ENCODE measurements at regions not wholly inside any gene's neighbourhood (a gene's known extent, or its start where the extent isn't known, plus 50 kb on each side); places are given as distances from the start of the nearest gene placed in this dataset.
"Not testable (repeated sequence)": the region's sequence is repeated elsewhere in the genome, so short reads cannot be mapped to it uniquely, and the experiment has no call there.

- H3K4me3 ChIP-seq (ENCODE audit: control extremely low read depth in 1 of 5, extremely low read depth in 1 of 5, insufficient read depth in 1 of 5, low read depth in 2 of 5, low read length in 4 of 5); H3K4me3 Mint-ChIP-seq; H3K9me3 Mint-ChIP-seq (ENCODE audit: insufficient read depth); H3K9me3 ChIP-seq (ENCODE audit: control extremely low read depth in 1 of 3, control insufficient read depth in 2 of 3, insufficient read depth in 1 of 3, low read length in 2 of 3); H3K27me3 ChIP-seq (replicated peaks in 1 of 4; ENCODE audit: control extremely low read depth in 1 of 4, control insufficient read depth in 3 of 4, insufficient read depth in 4 of 4, low read length in 3 of 4); H3K27me3 Mint-ChIP-seq; H3K27ac Mint-ChIP-seq; H3K4me1 Mint-ChIP-seq; H3K9ac ChIP-seq (ENCODE audit: low read length); ATAC-seq (ENCODE audit: low read depth); POLR2A ChIA-PET; CTCF ChIA-PET; H3K36me3 ChIP-seq (replicated peaks in 1 of 2; ENCODE audit: control extremely low read depth in 1 of 2, control insufficient read depth in 1 of 2, extremely low read depth in 1 of 2, insufficient read depth in 2 of 2, low read length in 1 of 2); intact Hi-C loops (cut with micrococcal nuclease); H3K27ac ChIP-seq (ENCODE audit: low read length in 2 of 2); H3K4me1 ChIP-seq (ENCODE audit: control insufficient read depth in 2 of 2, insufficient read depth in 2 of 2, low read length in 2 of 2); H3K79me2 ChIP-seq (ENCODE audit: control insufficient read depth, insufficient read depth, low read length); H4K20me1 ChIP-seq (ENCODE audit: control insufficient read depth, insufficient read depth, low read length, poor library complexity, severe bottlenecking); H3K4me2 ChIP-seq (replicated peaks; ENCODE audit: low read depth, low read length, poor library complexity, severe bottlenecking); DNase-seq; H2AFZ ChIP-seq (ENCODE audit: insufficient read depth, low read depth, low read length, poor library complexity, severe bottlenecking): not testable (repeated sequence)
- 82% methylated on average over 4 of the region's 4 CpGs for WGBS (ENCODE audit: insufficient coverage)
Observed at GRCh38 chr6:117015474-117015804, 138.4 kb downstream of the RFX6 start.

- TF ChIP-seq CTCF (IDR thresholded peaks at IDR 0.05) (no peak), EZH2 (IDR thresholded peaks at IDR 0.05; ENCODE audit: borderline replicate concordance, insufficient read depth, low read depth, low read length, poor library complexity, severe bottlenecking) (no peak)
- Histone ChIP-seq H2AFZ (ENCODE audit: insufficient read depth, low read depth, low read length, poor library complexity, severe bottlenecking) (no peak overlapping the region), H3K79me2 (ENCODE audit: control insufficient read depth, insufficient read depth, low read length) (no peaks in the 10 kb centered on the region), H3K9me3 (ENCODE audit: control extremely low read depth in 1 of 3, control insufficient read depth in 2 of 3, insufficient read depth in 1 of 3, low read length in 2 of 3) (no peaks in the 10 kb centered on the region), H3K4me2 (replicated peaks; ENCODE audit: low read depth, low read length, poor library complexity, severe bottlenecking) (no peak overlapping the region), H3K36me3 (replicated peaks in 1 of 2; ENCODE audit: control extremely low read depth in 1 of 2, control insufficient read depth in 1 of 2, extremely low read depth in 1 of 2, insufficient read depth in 2 of 2, low read length in 1 of 2) (no peaks in the 10 kb centered on the region), H3K4me3 (ENCODE audit: control extremely low read depth in 1 of 5, extremely low read depth in 1 of 5, insufficient read depth in 1 of 5, low read depth in 2 of 5, low read length in 4 of 5) (no peak overlapping the region), H4K20me1 (ENCODE audit: control insufficient read depth, insufficient read depth, low read length, poor library complexity, severe bottlenecking) (no peaks in the 10 kb centered on the region), H3K9ac (ENCODE audit: low read length) (no peak overlapping the region), H3K4me1 (ENCODE audit: control insufficient read depth in 2 of 2, insufficient read depth in 2 of 2, low read length in 2 of 2) (no peaks in the 10 kb centered on the region), H3K27me3 (replicated peaks in 1 of 4; ENCODE audit: control extremely low read depth in 1 of 4, control insufficient read depth in 3 of 4, insufficient read depth in 4 of 4, low read length in 3 of 4) (no peaks in the 10 kb centered on the region), H3K27ac (ENCODE audit: low read length in 2 of 2) (no peak overlapping the region)
- POLR2A ChIA-PET, result no interaction called here
- Mint-ChIP-seq H3K9me3 (ENCODE audit: insufficient read depth) (no peaks in the 10 kb centered on the region), H3K27me3 (no peaks in the 10 kb centered on the region), H3K27ac (no peak overlapping the region), H3K4me3 (no peak overlapping the region), H3K4me1 (no peaks in the 10 kb centered on the region)
- intact Hi-C loops (cut with micrococcal nuclease), result no loop called here
- ATAC-seq (ENCODE audit: low read depth) (no peak), DNase-seq (no peak)
- CTCF ChIA-PET, result no interaction called here
- no CpG with 5 or more reads among the region's 1 CpG for WGBS (ENCODE audit: insufficient coverage)
Observed at GRCh38 chr6:117018771-117019170, 141.7 kb downstream of the RFX6 start.

Measured in B cell (primary cell).